ENCODE measurements at regions not wholly inside any gene's neighbourhood (a gene's known extent, or its start where the extent isn't known, plus 50 kb on each side); places are given as distances from the start of the nearest gene placed in this dataset.
"Not testable (repeated sequence)": the region's sequence is repeated elsewhere in the genome, so short reads cannot be mapped to it uniquely, and the experiment has no call there.

GRCh38 chr17:77042476-77043231, 98.1 kb upstream of the SEC14L1 start:
- Histone ChIP-seq H3K4me1 (ENCODE audit: control insufficient read depth, insufficient read depth, low read length) (no peaks in the 10 kb centered on the region), H3K36me3 (ENCODE audit: control insufficient read depth, insufficient read depth, low read length) (no peaks in the 10 kb centered on the region), H3K4me3 (ENCODE audit: low read depth, low read length) (no peak overlapping the region), H3K9me3 (ENCODE audit: control insufficient read depth, insufficient read depth, low read length) (no peaks in the 10 kb centered on the region), H3K27me3 (ENCODE audit: control insufficient read depth, insufficient read depth, low read length) (no peaks in the 10 kb centered on the region), H3K9ac (ENCODE audit: low read depth, low read length) (no peak overlapping the region)

GRCh38 chr17:77045441-77046041, 95.2 kb upstream of the SEC14L1 start:
- Histone ChIP-seq H3K4me3 (ENCODE audit: low read depth, low read length) (no peak overlapping the region), H3K27me3 (ENCODE audit: control insufficient read depth, insufficient read depth, low read length) (no peaks in the 10 kb centered on the region), H3K9me3 (ENCODE audit: control insufficient read depth, insufficient read depth, low read length) (no peaks in the 10 kb centered on the region), H3K36me3 (ENCODE audit: control insufficient read depth, insufficient read depth, low read length) (no peaks in the 10 kb centered on the region), H3K9ac (ENCODE audit: low read depth, low read length) (no peak overlapping the region), H3K4me1 (ENCODE audit: control insufficient read depth, insufficient read depth, low read length) (no peaks in the 10 kb centered on the region)

- no peaks in the 10 kb centered on the region for H3K27me3 ChIP-seq (ENCODE audit: control insufficient read depth, insufficient read depth, low read length)
- H3K4me3 ChIP-seq (ENCODE audit: low read depth, low read length): no peak overlapping the region
- H3K9me3 ChIP-seq (ENCODE audit: control insufficient read depth, insufficient read depth, low read length): no peaks in the 10 kb centered on the region
- H3K36me3 ChIP-seq (ENCODE audit: control insufficient read depth, insufficient read depth, low read length): no peaks in the 10 kb centered on the region
- H3K4me1 ChIP-seq (ENCODE audit: control insufficient read depth, insufficient read depth, low read length): no peaks in the 10 kb centered on the region
- H3K9ac ChIP-seq (ENCODE audit: low read depth, low read length): no peak overlapping the region
These were observed 91.3 kb upstream of the SEC14L1 start for GRCh38 chr17:77049440-77049839.

GRCh38 chr17:77050901-77051300, 89.9 kb upstream of the SEC14L1 start:
- not testable (repeated sequence) for H3K4me3 ChIP-seq (ENCODE audit: low read depth, low read length); H3K4me1 ChIP-seq (ENCODE audit: control insufficient read depth, insufficient read depth, low read length); H3K9ac ChIP-seq (ENCODE audit: low read depth, low read length); H3K9me3 ChIP-seq (ENCODE audit: control insufficient read depth, insufficient read depth, low read length); H3K36me3 ChIP-seq (ENCODE audit: control insufficient read depth, insufficient read depth, low read length); H3K27me3 ChIP-seq (ENCODE audit: control insufficient read depth, insufficient read depth, low read length)

- Histone ChIP-seq H3K4me1 (ENCODE audit: control insufficient read depth, insufficient read depth, low read length) (no peaks in the 10 kb centered on the region), H3K9ac (ENCODE audit: low read depth, low read length) (no peak overlapping the region), H3K4me3 (ENCODE audit: low read depth, low read length) (no peak overlapping the region), H3K36me3 (ENCODE audit: control insufficient read depth, insufficient read depth, low read length) (no peaks in the 10 kb centered on the region), H3K27me3 (ENCODE audit: control insufficient read depth, insufficient read depth, low read length) (no peaks in the 10 kb centered on the region), H3K9me3 (ENCODE audit: control insufficient read depth, insufficient read depth, low read length) (no peaks in the 10 kb centered on the region)
These were observed 85.8 kb upstream of the SEC14L1 start for GRCh38 chr17:77054936-77055335.

- Histone ChIP-seq H3K9me3 (ENCODE audit: control insufficient read depth, insufficient read depth, low read length) (no peaks in the 10 kb centered on the region), H3K4me1 (ENCODE audit: control insufficient read depth, insufficient read depth, low read length) (no peaks in the 10 kb centered on the region), H3K9ac (ENCODE audit: low read depth, low read length) (no peak overlapping the region), H3K4me3 (ENCODE audit: low read depth, low read length) (no peak overlapping the region), H3K27me3 (ENCODE audit: control insufficient read depth, insufficient read depth, low read length) (no peaks in the 10 kb centered on the region), H3K36me3 (ENCODE audit: control insufficient read depth, insufficient read depth, low read length) (no peaks in the 10 kb centered on the region)
These were observed 85.3 kb upstream of the SEC14L1 start for GRCh38 chr17:77055453-77055852.

- H3K36me3 ChIP-seq (ENCODE audit: control insufficient read depth, insufficient read depth, low read length): no peaks in the 10 kb centered on the region
- no peak overlapping the region for H3K9ac ChIP-seq (ENCODE audit: low read depth, low read length)
- no peak overlapping the region for H3K4me3 ChIP-seq (ENCODE audit: low read depth, low read length)
- H3K4me1 ChIP-seq (ENCODE audit: control insufficient read depth, insufficient read depth, low read length): no peaks in the 10 kb centered on the region
- H3K9me3 ChIP-seq (ENCODE audit: control insufficient read depth, insufficient read depth, low read length): no peaks in the 10 kb centered on the region
- no peaks in the 10 kb centered on the region for H3K27me3 ChIP-seq (ENCODE audit: control insufficient read depth, insufficient read depth, low read length)
These were observed 82.8 kb upstream of the SEC14L1 start for GRCh38 chr17:77058016-77058415.

GRCh38 chr17:77061669-77062068, 79.1 kb upstream of the SEC14L1 start:
- H3K36me3 ChIP-seq (ENCODE audit: control insufficient read depth, insufficient read depth, low read length): no peaks in the 10 kb centered on the region
- no peaks in the 10 kb centered on the region for H3K4me1 ChIP-seq (ENCODE audit: control insufficient read depth, insufficient read depth, low read length)
- H3K4me3 ChIP-seq (ENCODE audit: low read depth, low read length): no peak overlapping the region
- no peaks in the 10 kb centered on the region for H3K9me3 ChIP-seq (ENCODE audit: control insufficient read depth, insufficient read depth, low read length)
- no peak overlapping the region for H3K9ac ChIP-seq (ENCODE audit: low read depth, low read length)
- no peaks in the 10 kb centered on the region for H3K27me3 ChIP-seq (ENCODE audit: control insufficient read depth, insufficient read depth, low read length)

GRCh38 chr17:77064598-77064997, 76.2 kb upstream of the SEC14L1 start:
- Histone ChIP-seq H3K9me3 (ENCODE audit: control insufficient read depth, insufficient read depth, low read length) (no peaks in the 10 kb centered on the region), H3K36me3 (ENCODE audit: control insufficient read depth, insufficient read depth, low read length) (no peaks in the 10 kb centered on the region), H3K9ac (ENCODE audit: low read depth, low read length) (no peak overlapping the region)

GRCh38 chr17:77066165-77066564, 74.6 kb upstream of the SEC14L1 start:
- no peaks in the 10 kb centered on the region for H3K36me3 ChIP-seq (ENCODE audit: control insufficient read depth, insufficient read depth, low read length)
- no peaks in the 10 kb centered on the region for H3K4me1 ChIP-seq (ENCODE audit: control insufficient read depth, insufficient read depth, low read length)
- no peak overlapping the region for H3K9ac ChIP-seq (ENCODE audit: low read depth, low read length)

More at GRCh38 chr17:77064598-77064997, 76.2 kb upstream of the SEC14L1 start:
- no peaks in the 10 kb centered on the region for H3K27me3 ChIP-seq (ENCODE audit: control insufficient read depth, insufficient read depth, low read length)
- no peaks in the 10 kb centered on the region for H3K4me1 ChIP-seq (ENCODE audit: control insufficient read depth, insufficient read depth, low read length)
- H3K4me3 ChIP-seq (ENCODE audit: low read depth, low read length): no peak overlapping the region

GRCh38 chr17:77066726-77067409, 73.9 kb upstream of the SEC14L1 start:
- not testable (repeated sequence) for H3K4me3 ChIP-seq (ENCODE audit: low read depth, low read length); H3K36me3 ChIP-seq (ENCODE audit: control insufficient read depth, insufficient read depth, low read length); H3K9me3 ChIP-seq (ENCODE audit: control insufficient read depth, insufficient read depth, low read length); H3K27me3 ChIP-seq (ENCODE audit: control insufficient read depth, insufficient read depth, low read length); H3K4me1 ChIP-seq (ENCODE audit: control insufficient read depth, insufficient read depth, low read length); H3K9ac ChIP-seq (ENCODE audit: low read depth, low read length)

More at GRCh38 chr17:77066165-77066564, 74.6 kb upstream of the SEC14L1 start:
- Histone ChIP-seq H3K9me3 (ENCODE audit: control insufficient read depth, insufficient read depth, low read length) (no peaks in the 10 kb centered on the region), H3K4me3 (ENCODE audit: low read depth, low read length) (no peak overlapping the region), H3K27me3 (ENCODE audit: control insufficient read depth, insufficient read depth, low read length) (no peaks in the 10 kb centered on the region)

- Histone ChIP-seq H3K4me1 (ENCODE audit: control insufficient read depth, insufficient read depth, low read length) (no peaks in the 10 kb centered on the region), H3K4me3 (ENCODE audit: low read depth, low read length) (no peak overlapping the region), H3K36me3 (ENCODE audit: control insufficient read depth, insufficient read depth, low read length) (no peaks in the 10 kb centered on the region), H3K27me3 (ENCODE audit: control insufficient read depth, insufficient read depth, low read length) (no peaks in the 10 kb centered on the region), H3K9me3 (ENCODE audit: control insufficient read depth, insufficient read depth, low read length) (no peaks in the 10 kb centered on the region), H3K9ac (ENCODE audit: low read depth, low read length) (no peak overlapping the region)
These were observed 71.9 kb upstream of the SEC14L1 start for GRCh38 chr17:77068915-77069314.
